GM18909 (cell line): ENCODE measurements at regions not wholly inside any gene's neighbourhood (a gene's known extent, or its start where the extent isn't known, plus 50 kb on each side); places are given as distances from the start of the nearest gene placed in this dataset.
"Not testable (repeated sequence)": the region's sequence is repeated elsewhere in the genome, so short reads cannot be mapped to it uniquely, and the experiment has no call there.

ENCODE experiments used
- ATAC-seq: cut with Tn5 transposase; IDR thresholded peaks from one replicate; pipeline ENCODE4 v1.9.1; 2021; ENCODE audit warnings: mild to moderate bottlenecking; ENCODE audit not compliant: unreplicated experiment, poor library complexity

- no peak for ATAC-seq
Measured at GRCh38 chr4:107472265-107472948, 247.6 kb downstream of the PAPSS1 start.

- ATAC-seq = no peak
Measured at GRCh38 chr4:107470173-107470572, 249.9 kb downstream of the PAPSS1 start.

DNA sequence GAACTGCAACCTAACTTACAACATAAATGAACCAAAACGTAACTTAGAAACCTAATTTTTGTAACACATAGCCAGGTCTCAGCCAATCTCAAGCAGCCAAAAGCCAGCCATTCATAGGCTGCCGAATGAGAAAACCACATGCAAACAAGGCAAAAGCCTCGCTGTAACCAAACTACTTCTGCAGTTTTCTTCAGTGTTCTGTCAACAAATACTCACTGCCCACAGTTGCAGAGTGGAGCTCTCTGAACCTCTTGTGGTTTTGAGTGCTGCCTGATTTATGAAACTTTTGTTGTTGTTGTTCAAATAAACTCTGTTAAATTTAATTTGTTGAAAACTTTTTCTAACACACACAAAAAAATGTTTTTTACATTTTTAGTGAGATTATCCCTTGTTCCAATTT is 251.2 kb downstream of the PAPSS1 start:
- no peak for ATAC-seq

DNA sequence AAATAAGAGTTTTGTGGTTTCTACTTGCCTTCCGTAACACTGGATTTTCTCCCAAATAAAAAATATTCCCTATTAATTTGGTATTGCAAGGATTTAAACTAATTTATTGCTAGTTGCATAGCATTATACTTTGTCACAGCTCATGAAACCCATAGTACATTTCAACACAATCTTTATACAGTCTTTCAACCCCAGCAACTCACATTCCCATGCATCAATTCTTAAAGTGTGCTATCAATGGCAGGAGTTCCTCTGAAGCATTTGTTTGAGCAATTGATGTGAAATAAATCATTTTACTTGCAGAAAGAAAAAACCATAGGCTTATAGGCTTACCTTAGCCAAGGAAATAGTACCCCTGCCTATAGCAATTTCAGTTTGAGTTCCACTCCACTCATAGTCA is 251.9 kb downstream of the PAPSS1 start:
- ATAC-seq = no peak

GRCh38 chr4:107467461-107467860 is 252.6 kb downstream of the PAPSS1 start:
- ATAC-seq = no peak

- ATAC-seq = no peak
Measured at GRCh38 chr4:107458194-107458593, 261.8 kb downstream of the PAPSS1 start.

GRCh38 chr4:107453987-107454386 is 266.0 kb downstream of the PAPSS1 start:
- ATAC-seq = no peak

- no peak for ATAC-seq
Measured at GRCh38 chr4:107452717-107453630, 267.1 kb downstream of the PAPSS1 start.

GRCh38 chr4:107449611-107450369 is 270.2 kb downstream of the PAPSS1 start:
- ATAC-seq = no peak

DNA sequence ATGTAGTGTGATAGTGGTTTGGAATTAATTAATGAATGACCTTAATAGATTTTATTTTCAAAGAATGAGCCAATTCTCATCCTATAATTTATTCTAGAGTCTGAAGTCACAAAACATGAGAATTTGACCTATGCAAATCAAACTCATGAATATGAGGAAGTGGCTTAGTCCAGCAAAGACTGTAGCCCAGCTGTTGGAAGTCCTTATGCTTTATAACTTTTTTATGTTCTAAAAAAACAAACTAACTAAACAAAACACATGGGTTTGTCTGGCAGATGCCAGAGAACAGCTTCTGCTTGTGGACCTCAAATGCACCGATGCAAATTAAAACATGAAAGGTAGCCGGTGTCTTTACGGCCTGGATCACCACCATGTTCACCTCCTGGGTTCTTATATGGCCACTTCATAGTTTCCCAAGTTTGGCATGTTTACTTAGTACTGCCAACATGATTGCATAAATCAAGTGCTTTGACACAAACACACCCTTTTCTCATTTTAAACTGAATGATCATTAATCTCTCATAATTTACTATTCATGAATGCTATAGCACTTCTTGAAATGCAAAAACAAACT is 277.4 kb downstream of the PAPSS1 start:
- ATAC-seq = no peak

DNA sequence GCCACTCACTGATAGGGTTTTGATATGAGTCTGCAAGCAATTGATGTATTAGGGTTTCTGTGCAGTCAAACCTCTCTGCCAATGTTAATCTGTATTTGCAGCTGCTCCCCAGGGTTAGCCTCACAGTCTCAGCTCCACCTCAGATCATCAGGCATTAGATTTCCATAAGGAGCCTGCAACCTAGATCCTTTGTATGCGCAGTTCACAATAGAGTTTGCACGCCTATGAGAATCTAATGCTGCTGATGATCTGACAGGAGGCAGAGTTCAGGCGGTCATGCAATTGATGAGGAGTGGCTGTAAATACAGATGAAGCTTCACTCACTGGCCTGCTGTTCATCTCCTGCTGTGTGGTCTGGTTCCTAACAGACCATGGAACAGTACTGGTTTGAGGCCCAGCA is 280.6 kb downstream of the PAPSS1 start:
- ATAC-seq = no peak

DNA sequence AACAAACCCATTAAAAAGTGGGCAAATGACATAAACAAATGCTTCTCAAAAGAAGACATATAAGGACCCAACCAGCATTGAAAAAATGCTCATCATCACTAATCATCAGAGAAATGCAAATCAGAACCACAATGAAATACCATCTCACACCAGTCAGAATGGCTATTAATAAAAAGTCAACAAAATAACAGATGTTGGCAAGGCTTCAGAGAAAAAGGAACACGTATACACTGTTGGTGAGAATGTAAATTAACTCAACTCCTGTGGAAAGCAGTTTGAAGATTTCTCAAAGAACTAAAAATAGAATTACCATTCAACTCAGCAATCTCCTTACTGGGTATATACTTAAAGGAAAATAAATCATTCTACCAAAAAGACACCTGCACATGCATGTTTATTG is 283.6 kb downstream of the PAPSS1 start:
- not testable (repeated sequence) for ATAC-seq

- ATAC-seq = no peak
Measured at GRCh38 chr4:107432451-107432850, 287.6 kb downstream of the PAPSS1 start.

- no peak for ATAC-seq
Measured at GRCh38 chr4:107423677-107424405, 296.2 kb downstream of the PAPSS1 start.

- not testable (repeated sequence) for ATAC-seq
Measured at GRCh38 chr4:107419536-107419935, 300.5 kb downstream of the PAPSS1 start.

- ATAC-seq = no peak
Measured at GRCh38 chr4:107419052-107419451, 301.0 kb downstream of the PAPSS1 start.

DNA sequence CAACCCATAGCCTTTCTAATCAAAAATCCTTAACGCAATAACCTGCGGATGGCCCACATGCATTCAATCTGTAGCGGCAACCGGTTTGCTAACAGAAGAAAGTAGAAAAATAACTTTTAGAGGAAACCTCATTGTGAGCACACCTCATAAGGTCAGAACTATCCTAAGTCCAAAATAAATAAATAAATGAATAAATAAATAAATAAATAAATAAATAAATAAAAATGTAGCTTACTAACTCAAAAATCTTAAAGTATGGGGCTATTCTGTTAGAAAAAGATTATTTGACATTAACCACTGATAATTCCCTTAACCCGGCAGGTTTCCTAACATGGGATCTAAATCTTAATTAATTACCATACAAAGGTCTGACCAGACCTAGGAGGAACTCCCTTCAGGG is 304.5 kb downstream of the PAPSS1 start:
- ATAC-seq = not testable (repeated sequence)

DNA sequence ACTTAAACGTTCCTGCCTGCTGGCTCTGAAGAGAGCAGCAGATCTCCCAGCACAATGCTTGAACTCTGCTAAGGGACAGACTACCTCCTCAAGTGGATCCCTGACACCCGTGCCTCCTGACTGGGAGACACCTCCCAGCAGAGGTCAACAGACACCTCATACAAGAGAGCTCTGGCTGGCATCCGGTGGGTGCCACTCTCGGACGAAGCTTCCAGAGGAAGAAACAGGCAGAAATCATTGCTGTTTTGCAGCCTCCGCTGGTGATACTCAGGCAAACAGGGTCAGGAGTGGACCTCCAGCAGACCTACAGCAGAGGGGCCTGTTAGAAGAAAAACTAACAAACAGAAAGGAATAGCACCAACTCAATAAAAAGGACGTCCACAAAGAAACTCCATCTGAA is 310.2 kb downstream of the PAPSS1 start:
- not testable (repeated sequence) for ATAC-seq

- no peak for ATAC-seq
Measured at GRCh38 chr4:107408968-107409367, 311.1 kb downstream of the PAPSS1 start.
